BLaER1 (cell line): ENCODE measurements at regions not wholly inside any gene's neighbourhood (a gene's known extent, or its start where the extent isn't known, plus 50 kb on each side); places are given as distances from the start of the nearest gene placed in this dataset.

ENCODE experiments used
- H3K27ac ChIP-seq: shearing (Covaris generic); formaldehyde crosslinking; 2 replicates; pipeline ENCODE4 v1.8.1; 2022
- H3K27me3 ChIP-seq: shearing (Covaris generic); formaldehyde crosslinking; 2 replicates; pipeline ENCODE4 v1.8.1; 2022
- H3K36me3 ChIP-seq: shearing (Covaris generic); formaldehyde crosslinking; 2 replicates; pipeline ENCODE4 v1.8.1; 2022
- H3K4me1 ChIP-seq: shearing (Covaris generic); formaldehyde crosslinking; 2 replicates; pipeline ENCODE4 v1.8.1; 2022
- H3K4me2 ChIP-seq: shearing (Covaris generic); formaldehyde crosslinking; 2 replicates; pipeline ENCODE4 v1.8.1; 2022
- H3K4me3 ChIP-seq: shearing (Covaris generic); formaldehyde crosslinking; 2 replicates; pipeline ENCODE4 v1.8.1; 2022
- H3K9ac ChIP-seq: shearing (Covaris generic); formaldehyde crosslinking; 2 replicates; pipeline ENCODE4 v1.8.1; 2022
- H3K9me3 ChIP-seq: shearing (Covaris generic); formaldehyde crosslinking; 2 replicates; pipeline ENCODE4 v1.8.1; 2022
- H4K20me1 ChIP-seq: shearing (Covaris generic); formaldehyde crosslinking; 2 replicates; pipeline ENCODE4 v1.8.1; 2022
- Cebpa-rat ChIP-seq: shearing (Covaris generic); IDR thresholded peaks from 2 replicates; pipeline ENCODE4 v1.8.1; 2022

DNA sequence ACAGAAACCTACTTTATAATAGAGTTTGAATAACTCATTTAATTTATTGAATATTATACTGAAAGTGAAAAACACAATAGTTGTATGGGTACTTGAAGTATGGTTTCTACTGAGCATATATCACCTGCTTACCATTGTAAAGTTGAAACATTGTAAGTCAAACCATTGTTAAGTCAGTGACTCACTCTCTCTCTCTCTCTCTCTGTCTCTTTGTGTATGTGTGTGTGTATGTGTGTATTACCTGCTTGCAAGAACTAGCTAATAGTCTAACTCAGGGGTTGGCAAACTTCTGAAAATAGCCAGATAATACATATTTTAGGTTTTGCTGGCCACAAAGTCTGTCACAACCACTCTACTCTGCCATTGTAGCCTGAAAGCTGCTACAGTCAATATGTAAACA lies 564.3 kb upstream of the ZNF608 start:
- Histone ChIP-seq H3K4me3 (no peak overlapping the region), H3K4me2 (no peak overlapping the region), H3K9me3 (peaks cover 37% of the 10 kb centered on the region), H3K9ac (no peak overlapping the region), H3K27me3 (no peaks in the 10 kb centered on the region), H3K36me3 (no peaks in the 10 kb centered on the region), H3K4me1 (no peaks in the 10 kb centered on the region), H4K20me1 (no peaks in the 10 kb centered on the region), H3K27ac (no peak overlapping the region)
- TF ChIP-seq Cebpa-rat = no peak

DNA sequence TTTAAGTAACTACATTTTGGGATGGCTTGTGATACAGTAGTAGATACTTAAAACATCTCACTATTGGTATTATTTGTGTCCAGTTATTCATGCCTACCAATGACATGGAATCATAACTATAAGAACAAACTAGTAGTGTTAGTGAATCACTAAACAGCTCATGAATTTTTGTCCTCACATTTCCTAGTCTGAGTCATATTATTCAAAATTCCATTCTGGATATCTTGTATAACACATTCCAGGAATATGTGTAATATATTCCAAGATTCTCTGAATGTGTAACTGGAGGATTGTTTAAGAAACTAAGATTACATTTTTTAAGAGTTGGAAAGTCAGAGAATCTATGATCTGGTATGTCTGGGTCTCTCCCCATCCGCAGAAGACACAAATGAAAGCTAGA lies 565.3 kb upstream of the ZNF608 start:
- TF ChIP-seq Cebpa-rat = no peak
- H3K9ac ChIP-seq = no peak overlapping the region
- no peaks in the 10 kb centered on the region for H3K36me3 ChIP-seq
- no peaks in the 10 kb centered on the region for H3K4me1 ChIP-seq
- no peaks in the 10 kb centered on the region for H3K27me3 ChIP-seq
- H3K4me3 ChIP-seq = no peak overlapping the region
- H3K4me2 ChIP-seq = no peak overlapping the region
- H3K9me3 ChIP-seq = peaks cover 31% of the 10 kb centered on the region
- H4K20me1 ChIP-seq = no peaks in the 10 kb centered on the region
- no peak overlapping the region for H3K27ac ChIP-seq

DNA sequence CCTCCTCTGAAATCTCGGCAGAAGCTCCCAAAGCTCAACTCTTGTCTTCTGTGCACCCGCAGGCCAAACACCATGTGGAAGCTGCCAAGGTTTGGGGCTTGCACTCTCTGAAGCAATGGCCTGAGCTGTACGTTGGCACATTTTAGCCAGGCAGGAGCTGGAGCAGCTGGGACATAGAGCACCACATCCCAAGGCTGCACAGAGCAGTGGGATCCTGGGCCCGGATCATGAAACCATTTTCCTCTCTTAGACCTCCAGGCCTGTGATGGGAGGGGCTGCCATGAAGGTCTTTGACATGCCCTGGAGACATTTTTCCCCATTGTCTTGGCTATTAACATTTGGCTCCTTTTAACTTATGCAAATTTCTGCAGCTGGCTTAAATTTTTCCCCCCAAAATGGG lies 567.1 kb upstream of the ZNF608 start:
- no peaks in the 10 kb centered on the region for H3K36me3 ChIP-seq
- no peak overlapping the region for H3K27ac ChIP-seq
- no peaks in the 10 kb centered on the region for H4K20me1 ChIP-seq
- H3K4me2 ChIP-seq = no peak overlapping the region
- no peaks in the 10 kb centered on the region for H3K4me1 ChIP-seq
- no peaks in the 10 kb centered on the region for H3K27me3 ChIP-seq
- no peak overlapping the region for H3K9ac ChIP-seq
- TF ChIP-seq Cebpa-rat = no peak
- H3K4me3 ChIP-seq = no peak overlapping the region
- H3K9me3 ChIP-seq = peaks cover 26% of the 10 kb centered on the region

DNA sequence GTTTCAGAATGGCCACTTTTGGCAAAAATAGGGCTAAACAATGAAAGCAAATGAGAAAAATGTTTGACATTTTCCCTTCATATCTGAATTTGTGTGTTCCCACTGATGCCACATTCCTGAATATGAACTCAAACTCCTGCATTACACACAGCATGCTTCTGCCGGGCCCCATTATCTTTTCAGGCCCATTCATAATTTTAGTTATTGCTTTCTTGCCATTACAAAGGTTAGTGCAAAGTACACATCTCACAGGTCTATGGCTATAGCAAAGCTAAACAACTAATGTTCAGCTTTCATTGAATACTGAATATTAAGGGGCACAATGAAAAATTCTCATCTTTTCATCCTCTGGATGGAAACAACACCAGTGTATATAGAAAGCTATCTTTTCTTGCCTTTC lies 568.9 kb upstream of the ZNF608 start:
- Histone ChIP-seq H4K20me1 (no peaks in the 10 kb centered on the region), H3K4me1 (no peaks in the 10 kb centered on the region), H3K27me3 (no peaks in the 10 kb centered on the region), H3K4me3 (no peak overlapping the region), H3K36me3 (no peaks in the 10 kb centered on the region), H3K4me2 (no peak overlapping the region), H3K27ac (no peak overlapping the region), H3K9me3 (peaks cover 26% of the 10 kb centered on the region), H3K9ac (no peak overlapping the region)
- TF ChIP-seq Cebpa-rat = no peak

DNA sequence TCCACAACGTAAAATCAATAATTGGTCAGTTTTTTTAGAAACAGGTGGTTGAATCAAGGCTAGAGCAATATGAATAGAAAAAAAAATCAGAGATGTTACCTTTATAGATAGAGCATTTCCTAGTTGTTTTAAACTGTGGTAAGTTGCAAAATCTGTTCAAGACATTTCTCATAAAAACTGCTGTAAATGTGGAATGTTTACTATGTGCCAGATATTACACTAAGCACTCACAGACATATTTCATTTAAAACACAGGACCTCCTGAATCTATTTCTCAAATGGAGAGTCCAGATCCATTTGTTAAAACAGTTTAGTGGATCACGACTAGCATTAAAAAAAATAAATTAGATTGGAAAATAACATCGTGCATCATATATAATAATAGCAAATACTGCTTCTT lies 570.0 kb upstream of the ZNF608 start:
- Histone ChIP-seq H3K27ac (no peak overlapping the region), H3K9me3 (peaks cover 26% of the 10 kb centered on the region), H3K4me1 (no peaks in the 10 kb centered on the region), H3K4me3 (no peak overlapping the region), H4K20me1 (no peaks in the 10 kb centered on the region), H3K9ac (no peak overlapping the region), H3K27me3 (no peaks in the 10 kb centered on the region), H3K4me2 (no peak overlapping the region), H3K36me3 (no peaks in the 10 kb centered on the region)
- no peak for TF ChIP-seq Cebpa-rat

DNA sequence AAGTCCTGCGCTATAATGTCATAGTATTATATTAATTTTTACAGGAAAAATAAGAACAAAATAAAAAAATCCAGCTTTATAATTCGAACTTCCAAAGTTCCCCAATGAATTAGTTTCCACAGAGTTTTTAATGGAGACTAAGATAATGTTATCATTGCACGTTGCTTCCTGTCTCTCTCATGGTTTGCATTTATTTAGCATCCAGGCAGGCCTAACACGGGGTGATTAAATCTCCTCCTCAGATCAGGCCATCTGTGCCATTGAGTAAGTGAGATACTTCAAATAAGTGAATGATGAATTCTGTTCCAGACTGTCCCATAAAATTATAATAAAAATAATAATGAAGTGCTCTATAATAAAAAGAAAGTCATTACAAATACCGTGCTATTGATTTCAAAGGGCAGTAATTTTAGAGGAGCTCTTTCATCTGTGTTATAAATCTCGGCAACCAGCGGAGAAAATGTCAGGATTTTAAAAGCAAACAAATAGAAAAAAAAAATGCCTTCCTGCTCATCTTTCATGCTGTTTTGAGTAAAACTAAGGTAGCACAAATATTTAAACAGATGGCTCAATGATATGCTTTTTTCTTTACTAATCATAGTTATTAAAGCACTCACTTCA lies 570.6 kb upstream of the ZNF608 start:
- Histone ChIP-seq H3K4me2 (no peak overlapping the region), H4K20me1 (no peaks in the 10 kb centered on the region), H3K36me3 (no peaks in the 10 kb centered on the region), H3K27ac (no peak overlapping the region), H3K4me3 (no peak overlapping the region), H3K9ac (no peak overlapping the region), H3K27me3 (no peaks in the 10 kb centered on the region), H3K9me3 (peaks cover 26% of the 10 kb centered on the region), H3K4me1 (no peaks in the 10 kb centered on the region)
- no peak for TF ChIP-seq Cebpa-rat

DNA sequence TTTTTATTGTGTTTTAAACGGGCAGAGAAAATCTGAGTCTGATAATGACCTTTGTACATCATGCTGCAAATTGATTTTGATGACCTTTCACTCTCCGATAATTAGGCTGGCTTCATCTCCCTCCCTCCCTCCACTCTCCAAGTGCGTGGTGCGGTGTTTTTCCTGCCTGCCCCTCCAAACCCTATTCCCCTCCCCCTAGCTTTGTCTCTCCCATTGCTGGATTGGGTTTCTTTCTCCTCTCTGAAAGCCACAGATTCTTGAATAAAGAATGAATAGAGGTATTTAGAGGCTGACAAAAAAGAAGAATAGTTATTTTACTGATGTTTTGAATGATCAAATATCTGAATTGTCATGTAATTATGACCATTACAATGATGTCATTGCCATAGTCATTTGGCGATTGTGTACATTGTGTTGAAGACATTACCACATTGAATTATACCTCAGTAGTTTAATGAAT lies 571.1 kb upstream of the ZNF608 start:
- no peak overlapping the region for H3K9ac ChIP-seq
- H3K4me3 ChIP-seq = no peak overlapping the region
- no peaks in the 10 kb centered on the region for H4K20me1 ChIP-seq
- H3K27me3 ChIP-seq = no peaks in the 10 kb centered on the region
- no peaks in the 10 kb centered on the region for H3K36me3 ChIP-seq
- TF ChIP-seq Cebpa-rat = no peak
- H3K4me1 ChIP-seq = no peaks in the 10 kb centered on the region
- no peak overlapping the region for H3K4me2 ChIP-seq
- H3K27ac ChIP-seq = no peak overlapping the region
- H3K9me3 ChIP-seq = peaks cover 24% of the 10 kb centered on the region

DNA sequence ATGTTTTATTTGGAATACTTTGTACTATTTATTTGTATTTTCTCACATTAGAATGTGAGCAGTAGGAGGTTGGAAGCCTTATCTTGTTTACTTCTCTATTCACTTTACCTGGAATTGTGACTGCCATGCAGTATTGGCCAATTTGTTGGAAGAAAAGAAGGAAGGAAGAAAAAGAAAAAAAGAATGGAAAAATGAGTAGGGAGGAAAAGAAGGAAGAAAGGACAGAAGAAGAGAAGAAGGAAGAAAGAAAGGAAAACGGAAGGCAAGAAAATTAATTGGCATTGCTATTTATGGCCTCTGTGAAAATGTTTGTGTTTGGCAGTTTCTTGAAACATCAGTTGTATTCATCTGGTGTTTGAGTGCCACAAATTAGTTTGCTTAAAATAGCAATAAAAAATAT lies 575.2 kb upstream of the ZNF608 start:
- Histone ChIP-seq H3K36me3 (no peaks in the 10 kb centered on the region), H3K27ac (no peak overlapping the region), H3K4me2 (no peak overlapping the region), H3K9me3 (no peaks in the 10 kb centered on the region), H3K27me3 (no peaks in the 10 kb centered on the region), H3K9ac (no peak overlapping the region), H3K4me1 (0 out of 2 replicates have a peak, but pooled peaks cover 5% of the 10 kb centered on the region), H3K4me3 (no peak overlapping the region), H4K20me1 (no peaks in the 10 kb centered on the region)
- TF ChIP-seq Cebpa-rat = no peak

DNA sequence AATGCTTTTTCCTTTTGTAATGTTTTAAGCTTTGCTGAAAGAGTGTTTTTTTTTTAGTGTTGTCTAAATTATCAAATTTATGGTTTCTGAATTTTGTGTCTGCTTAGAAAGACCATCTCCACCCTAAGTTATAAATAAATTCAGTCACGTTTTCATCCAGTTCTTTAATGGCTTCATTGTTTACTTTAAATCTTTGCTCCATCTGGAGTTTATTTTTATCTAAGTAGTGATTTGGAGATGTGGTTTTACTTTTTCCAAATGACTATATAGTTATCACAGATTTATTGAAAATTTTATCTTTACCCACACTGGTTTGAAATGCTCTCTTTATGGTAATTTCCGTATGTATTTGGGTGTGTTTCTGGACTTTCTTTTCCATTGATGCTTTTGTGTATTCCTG lies 577.2 kb upstream of the ZNF608 start:
- Histone ChIP-seq H3K4me3 (no peak overlapping the region), H4K20me1 (no peaks in the 10 kb centered on the region), H3K4me2 (no peak overlapping the region), H3K27ac (no peak overlapping the region), H3K4me1 (0 out of 2 replicates have a peak, but pooled peaks cover 5% of the 10 kb centered on the region), H3K9ac (no peak overlapping the region), H3K36me3 (no peaks in the 10 kb centered on the region), H3K9me3 (no peaks in the 10 kb centered on the region), H3K27me3 (no peaks in the 10 kb centered on the region)
- TF ChIP-seq Cebpa-rat = no peak

DNA sequence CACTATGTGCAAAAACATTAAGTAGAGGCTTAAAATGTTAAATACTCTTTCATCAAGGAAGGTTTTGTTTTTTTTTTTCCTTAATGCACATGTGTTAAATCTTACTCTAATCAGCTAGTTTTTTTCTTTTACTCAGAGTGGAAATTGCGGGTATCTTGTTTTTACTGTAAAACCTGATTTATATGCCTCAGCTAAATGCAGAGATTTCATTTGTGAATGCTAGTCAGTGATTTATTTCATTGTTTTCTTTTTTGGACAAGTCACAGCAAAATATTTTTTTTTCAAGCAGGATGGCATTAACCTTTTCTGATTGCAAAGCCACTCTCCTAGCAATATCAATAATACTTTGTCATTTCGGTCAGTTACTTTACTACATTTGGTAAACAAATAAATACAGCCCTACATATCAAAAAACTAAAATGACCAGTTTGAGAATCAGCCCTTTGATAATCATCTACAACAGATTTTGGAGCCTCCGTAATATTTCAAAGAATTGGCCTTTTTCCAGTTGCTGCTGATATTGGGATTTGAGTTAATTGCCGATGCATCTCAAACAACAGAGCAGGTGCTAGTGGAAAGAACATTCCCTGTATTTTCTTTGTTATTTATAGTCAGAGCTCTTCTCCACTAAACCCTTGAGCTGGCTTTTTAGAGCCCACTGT lies 579.2 kb upstream of the ZNF608 start:
- Histone ChIP-seq H3K9me3 (no peaks in the 10 kb centered on the region), H3K27me3 (no peaks in the 10 kb centered on the region), H4K20me1 (no peaks in the 10 kb centered on the region), H3K9ac (no peak overlapping the region), H3K36me3 (no peaks in the 10 kb centered on the region), H3K4me2 (no peak overlapping the region), H3K27ac (no peak overlapping the region), H3K4me1 (0 out of 2 replicates have a peak, but pooled peaks cover 5% of the 10 kb centered on the region), H3K4me3 (no peak overlapping the region)
- no peak for TF ChIP-seq Cebpa-rat
